HG03575 (cell line): ENCODE measurements at regions not wholly inside any gene's neighbourhood (a gene's known extent, or its start where the extent isn't known, plus 50 kb on each side); places are given as distances from the start of the nearest gene placed in this dataset.
"Not testable (repeated sequence)": the region's sequence is repeated elsewhere in the genome, so short reads cannot be mapped to it uniquely, and the experiment has no call there.

ENCODE experiments used
- ATAC-seq: cut with Tn5 transposase; IDR thresholded peaks from one replicate; pipeline ENCODE4 v1.9.1; 2021; ENCODE audit not compliant: unreplicated experiment, insufficient number of reproducible peaks, low FRiP score; ENCODE audit errors: extremely low read depth

DNA sequence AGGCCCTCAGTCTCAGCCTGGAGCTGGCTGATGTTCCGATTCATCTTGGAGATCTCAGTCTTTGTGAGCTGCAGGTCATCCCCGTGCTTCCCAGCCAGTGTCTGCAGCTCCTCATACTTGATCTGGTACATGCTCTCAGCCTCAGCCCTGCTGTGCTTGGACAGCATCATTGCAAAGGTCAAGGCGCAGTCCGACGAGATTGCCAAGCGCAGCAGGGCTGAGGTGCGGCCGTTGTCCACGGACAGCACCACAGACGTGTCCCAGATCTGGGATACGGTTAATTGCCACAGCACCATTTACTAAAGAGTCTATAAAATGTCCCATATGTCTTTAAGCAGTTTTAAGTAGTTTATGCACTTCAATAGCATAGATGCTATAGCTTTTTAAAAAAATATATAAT, 965.7 kb downstream of the FSCB start:
- ATAC-seq, result no peak

DNA sequence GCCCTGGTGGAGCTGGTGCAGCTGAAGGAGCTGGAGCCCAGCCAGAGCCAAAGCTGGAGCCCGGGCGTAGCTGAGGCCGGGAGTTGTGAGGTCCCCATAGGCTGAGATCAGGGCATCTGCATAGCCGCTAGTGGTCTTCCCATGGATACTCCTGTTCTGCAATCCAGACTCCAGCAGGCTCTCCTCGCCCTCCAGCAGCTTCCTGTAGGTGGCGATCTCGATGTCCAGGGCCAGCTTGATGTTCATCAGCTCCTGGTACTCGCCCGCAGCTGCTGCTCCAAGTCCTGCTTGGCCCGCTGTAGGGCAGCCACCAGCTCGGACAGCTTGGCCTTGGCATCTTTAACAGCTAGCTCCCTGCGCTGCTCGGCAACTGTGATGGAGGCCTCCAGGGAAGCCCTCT, 966.1 kb downstream of the FSCB start:
- ATAC-seq, result no peak

DNA sequence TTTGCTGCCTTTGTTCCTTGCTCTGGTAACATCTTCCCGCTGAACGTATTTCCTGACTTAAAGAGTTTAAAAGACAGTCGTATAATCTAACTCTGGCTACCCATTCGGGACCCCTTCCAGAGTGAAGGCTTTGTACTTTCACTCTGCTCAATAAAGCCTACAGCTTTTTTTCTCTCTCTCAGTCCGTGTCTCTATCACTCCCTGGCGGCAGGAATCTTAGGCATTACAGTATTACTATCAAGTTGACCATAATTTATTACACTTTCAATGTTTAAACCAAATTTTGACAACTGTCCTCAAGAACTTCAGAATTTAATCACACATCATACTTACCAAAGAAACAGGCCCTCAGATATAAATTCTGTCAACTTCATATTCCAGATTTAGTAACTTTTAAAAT, 967.9 kb downstream of the FSCB start:
- ATAC-seq, result no peak

DNA sequence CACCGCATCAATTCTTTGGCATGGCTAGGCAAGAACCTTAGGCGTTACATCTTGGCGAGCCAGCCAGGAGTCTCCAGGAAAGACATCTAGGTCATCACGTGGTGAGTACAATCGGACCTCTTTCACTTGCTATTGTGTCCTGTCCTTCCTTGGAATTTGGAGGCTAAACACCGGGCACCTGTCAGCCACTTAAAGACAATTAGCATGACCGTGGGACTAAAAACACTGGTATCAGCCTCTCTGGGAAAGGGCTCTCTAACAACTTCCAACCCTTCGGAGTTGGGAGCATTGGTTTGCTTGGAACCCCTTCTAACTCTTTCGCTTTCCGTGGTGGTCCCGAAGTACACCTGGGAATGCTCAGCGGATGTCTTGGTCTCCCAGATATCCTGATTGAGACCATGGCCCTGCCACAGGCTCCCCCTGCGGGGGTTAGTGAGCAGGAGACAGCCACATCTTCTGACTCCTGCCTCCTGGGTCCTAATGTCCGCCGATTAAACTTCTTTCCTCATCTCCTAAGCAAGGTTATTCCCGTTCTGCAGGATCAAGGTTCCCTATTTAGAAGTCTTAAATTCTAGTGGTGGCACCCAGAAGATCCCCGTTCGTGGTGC, 971.7 kb downstream of the FSCB start:
- no peak for ATAC-seq

DNA sequence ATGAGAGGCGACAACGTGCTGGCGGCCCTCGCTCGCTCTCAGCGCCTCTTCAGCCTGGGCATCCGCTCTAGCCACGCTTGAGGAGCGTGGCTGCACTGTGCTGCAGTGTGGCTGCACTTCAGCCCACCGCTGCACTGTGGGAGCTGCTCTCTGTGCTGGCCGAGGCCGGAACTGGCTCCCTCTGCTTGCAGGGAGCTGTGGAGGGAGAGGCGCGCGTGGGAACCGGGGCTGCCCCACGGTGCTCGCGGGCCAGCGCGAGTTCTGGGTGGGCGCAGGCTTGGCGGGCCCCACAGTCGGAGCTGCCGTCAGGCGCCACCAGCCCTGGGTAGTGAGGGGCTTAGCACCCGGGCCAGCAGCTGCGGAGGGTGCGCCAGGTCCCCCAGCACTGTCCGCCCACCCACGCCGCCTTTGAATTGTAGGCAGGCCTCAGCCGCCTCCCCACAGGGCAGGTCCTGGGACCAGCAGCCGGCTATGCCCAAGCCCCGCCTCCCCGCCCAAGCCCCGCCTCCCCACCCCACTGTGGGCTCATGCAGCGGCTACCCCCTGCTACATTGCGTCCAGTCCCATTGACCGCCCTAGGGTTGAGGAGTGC, 974.2 kb downstream of the FSCB start:
- ATAC-seq, result no peak

DNA sequence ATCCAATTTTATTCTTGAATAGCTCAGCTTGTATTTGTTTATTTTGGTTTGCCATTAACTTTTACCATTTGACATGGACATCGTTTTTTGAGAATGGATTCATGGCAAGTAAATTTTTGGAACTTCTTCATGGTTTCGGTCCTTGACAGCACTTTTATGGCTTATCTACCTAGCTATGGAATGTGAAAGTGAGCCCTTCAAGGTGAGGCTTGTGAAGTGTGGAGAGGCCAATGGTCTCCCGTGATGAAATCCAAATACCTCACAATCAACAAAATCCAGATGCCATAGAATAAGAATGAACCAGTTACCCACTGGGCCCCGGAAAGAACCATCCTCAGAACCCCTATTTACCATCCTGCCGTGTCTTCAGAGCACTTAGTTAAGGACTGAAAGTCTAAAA, 978.8 kb downstream of the FSCB start:
- no peak for ATAC-seq

DNA sequence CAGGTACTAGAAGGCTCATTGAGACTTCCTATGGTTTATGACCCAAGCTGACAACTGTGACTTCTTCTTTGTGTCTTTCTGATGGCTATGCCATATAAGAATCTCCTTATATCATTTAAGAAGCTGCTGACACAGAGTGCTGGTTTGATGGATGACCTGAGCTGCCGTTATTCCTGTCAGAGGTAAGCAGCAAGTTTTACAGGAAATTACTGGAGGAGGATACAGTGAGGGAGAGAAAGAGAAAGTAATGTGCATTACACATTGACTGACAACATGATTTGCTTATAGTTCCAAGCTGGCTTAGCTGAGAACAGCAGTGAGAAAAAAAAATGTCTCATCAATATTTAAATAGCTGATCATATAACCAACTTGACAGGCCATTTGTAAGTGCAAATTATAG, 981.4 kb downstream of the FSCB start:
- ATAC-seq, result no peak

DNA sequence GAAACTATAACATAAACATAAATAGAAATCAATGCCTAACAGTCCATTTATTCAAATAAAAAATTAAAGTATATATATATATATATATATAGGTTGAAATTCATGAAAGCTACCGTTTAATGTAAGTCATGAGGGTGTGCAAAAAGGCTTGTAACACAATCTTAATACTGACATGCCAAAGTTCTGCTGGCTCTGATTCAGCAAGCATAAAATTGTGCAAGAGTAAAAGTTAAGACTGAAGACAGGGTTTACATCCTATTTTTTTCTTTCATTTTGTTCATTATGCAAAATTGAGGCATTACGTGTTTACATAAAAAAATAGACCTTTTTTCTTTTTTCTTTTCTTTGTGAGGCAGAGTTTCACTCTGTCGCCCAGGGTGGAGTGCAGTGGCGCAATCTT, 984.2 kb downstream of the FSCB start:
- no peak for ATAC-seq

DNA sequence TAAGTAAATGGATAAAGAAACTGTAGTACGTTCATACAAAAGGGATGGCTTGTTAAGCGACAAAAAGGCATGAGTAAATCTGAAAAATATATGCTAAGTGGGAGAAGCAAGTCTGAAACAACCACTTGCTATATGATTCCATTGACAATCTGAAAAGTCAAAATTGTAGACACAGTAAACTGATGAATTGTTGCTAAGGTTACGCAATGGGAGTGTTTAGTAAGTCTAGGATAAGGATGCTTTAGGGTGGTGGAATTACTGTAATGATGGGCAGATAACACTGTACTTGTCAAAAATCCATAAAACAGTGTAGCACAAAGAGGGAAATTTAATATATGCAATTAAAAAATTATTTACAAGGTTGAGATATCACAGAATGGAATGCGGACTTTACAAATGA, 984.9 kb downstream of the FSCB start:
- ATAC-seq, result no peak

DNA sequence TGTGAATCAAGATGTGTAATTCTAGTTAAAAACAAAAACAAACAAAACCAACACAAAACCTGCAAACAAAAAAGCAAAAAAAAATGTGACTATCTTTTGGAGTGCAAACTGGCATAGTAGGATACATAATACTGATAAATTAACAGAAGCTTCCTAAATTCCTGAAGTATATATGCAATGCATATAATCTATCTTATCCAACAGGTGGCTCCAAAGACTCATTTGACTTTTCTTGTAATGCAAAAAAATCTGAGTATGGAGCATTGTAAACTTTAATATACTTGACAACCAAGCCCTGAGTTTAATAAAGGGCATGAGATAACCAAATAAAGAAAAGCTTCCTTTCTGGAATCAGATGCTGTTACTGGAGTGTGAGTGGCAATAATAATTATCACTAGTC, 1003.6 kb downstream of the FSCB start:
- no peak for ATAC-seq

DNA sequence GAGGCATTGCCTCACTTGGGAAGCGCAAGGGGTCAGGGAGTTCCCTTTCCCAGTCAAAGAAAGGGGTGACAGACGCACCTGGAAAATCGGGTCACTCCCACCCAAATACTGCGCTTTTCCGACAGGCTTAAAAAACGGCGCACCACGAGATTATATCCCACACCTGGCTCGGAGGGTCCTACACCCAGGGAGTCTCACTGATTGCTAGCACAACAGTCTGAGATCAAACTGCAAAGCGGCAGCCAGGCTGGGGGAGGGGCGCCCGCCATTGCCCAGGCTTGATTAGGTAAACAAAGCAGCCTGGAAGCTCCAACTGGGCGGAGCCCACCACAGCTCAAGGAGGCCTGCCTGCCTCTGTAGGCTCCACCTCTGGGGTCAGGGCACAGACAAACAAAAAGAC, 1014.7 kb downstream of the FSCB start:
- not testable (repeated sequence) for ATAC-seq

DNA sequence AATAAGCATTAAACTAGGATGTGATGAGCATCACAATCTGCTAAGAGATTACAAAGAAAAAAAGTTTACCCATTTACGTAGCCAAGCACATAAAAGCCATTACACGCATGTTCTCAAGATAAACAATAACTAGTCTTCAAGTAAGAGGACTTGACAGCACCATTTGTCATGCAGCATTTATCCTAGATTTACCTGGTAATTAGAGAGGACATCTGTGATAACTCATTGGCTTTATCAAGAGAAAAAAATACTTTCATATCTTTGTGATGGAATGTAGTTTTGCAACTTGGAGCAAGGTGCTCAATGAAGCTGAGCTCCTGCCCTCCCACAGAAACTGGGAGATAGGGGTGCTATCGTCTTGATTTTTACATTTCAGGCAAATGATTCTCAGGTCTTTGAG, 1023.7 kb downstream of the FSCB start:
- ATAC-seq, result no peak

DNA sequence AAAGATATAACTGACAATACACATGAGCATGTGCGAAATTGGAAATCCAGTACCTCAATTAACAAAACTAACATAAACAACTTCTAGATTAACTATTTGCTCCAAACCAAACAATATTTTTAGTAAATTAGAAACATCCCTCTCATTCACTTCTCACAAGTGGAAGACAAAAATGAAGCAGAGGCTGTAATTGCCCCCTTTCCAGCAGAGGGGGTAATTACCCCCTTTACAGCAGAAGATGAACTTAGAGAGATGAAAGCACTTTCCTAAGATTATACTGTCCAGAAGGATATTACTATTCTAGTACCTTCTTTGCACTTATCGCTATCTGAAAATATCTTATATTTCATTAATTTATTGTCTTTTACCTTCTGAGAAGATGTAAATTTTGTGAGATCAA, 1025.2 kb downstream of the FSCB start:
- no peak for ATAC-seq

DNA sequence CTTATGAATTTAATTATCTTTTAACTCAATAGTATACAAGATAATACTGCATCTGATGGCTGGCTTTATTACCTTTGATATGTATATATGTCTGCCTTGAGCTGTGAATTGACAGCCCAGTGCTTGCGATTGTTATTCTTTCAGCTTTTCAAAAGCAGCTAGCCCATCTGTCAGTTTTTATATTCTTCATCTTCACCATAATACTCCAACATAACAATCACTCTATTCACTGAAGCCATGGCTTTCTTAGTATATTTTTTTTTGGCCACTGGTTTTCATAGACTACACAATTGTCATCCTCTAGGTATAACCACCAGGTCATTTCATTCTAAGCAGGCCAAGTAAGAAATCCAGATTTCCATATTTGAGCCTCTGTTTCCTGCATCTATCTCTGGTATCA, 1026.1 kb downstream of the FSCB start:
- ATAC-seq, result no peak

DNA sequence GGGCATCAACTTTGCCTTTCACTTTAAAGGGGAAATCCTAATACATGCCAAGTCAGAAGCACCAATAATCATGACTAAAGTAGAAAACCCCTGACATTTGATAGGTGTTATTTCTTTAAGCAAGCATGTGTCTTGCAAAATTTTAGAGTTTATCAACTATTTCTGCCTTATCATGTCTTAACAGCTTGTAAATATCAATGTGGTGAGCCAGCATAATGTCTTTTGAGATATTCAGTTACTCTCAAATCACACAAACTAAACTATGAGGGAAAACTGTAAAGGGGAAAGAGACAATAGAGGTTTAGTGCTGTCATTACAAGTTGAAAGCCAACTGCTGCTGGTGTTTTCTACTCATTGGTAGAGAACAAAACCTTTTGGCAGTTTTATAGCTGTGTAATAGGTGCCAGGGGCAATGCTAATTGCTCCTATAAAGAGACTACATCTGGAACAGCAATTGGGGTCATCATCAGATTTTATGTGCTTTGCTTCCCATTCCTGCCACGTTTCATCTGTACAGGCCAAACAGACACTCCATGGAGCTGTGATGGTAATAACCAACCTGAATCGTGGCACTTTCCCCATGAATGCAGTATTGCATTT, 1027.4 kb downstream of the FSCB start:
- ATAC-seq, result no peak

DNA sequence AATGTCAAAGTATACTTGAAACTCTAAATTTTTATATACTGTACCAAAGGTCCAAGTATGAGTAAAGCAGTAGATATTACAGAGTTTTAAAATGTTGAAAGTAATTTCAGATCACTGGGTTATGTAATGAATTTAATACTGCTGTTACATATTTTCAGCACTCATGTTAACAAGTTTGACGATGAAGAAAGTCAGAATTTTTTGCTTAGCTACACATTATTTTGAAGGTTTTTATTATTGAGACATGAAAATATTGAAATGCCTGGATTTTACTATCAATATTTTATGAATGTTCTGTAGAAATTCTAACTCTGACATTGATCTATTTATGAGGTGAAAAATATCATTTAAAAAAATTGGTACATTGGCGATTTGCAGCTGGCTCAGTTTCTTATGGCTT, 1030.3 kb downstream of the FSCB start:
- no peak for ATAC-seq

DNA sequence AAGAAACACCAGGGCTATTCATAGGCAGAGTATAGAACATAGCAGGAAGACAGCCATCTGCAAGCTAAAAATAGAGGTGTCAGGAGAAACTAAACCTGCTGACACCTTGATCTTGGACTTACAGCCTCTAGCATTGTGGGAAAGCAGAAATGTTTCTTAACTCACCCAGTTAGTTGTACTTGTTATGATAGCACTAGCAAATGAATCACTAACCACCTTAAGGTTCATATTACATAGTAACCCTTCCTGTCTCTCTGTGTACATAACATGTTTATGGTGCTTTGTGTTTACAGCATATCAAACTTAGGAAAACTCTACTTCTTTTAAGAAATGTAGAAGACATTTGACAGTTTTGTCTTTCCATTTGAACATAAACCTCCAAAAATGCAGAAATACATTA, 1031.3 kb downstream of the FSCB start:
- no peak for ATAC-seq

DNA sequence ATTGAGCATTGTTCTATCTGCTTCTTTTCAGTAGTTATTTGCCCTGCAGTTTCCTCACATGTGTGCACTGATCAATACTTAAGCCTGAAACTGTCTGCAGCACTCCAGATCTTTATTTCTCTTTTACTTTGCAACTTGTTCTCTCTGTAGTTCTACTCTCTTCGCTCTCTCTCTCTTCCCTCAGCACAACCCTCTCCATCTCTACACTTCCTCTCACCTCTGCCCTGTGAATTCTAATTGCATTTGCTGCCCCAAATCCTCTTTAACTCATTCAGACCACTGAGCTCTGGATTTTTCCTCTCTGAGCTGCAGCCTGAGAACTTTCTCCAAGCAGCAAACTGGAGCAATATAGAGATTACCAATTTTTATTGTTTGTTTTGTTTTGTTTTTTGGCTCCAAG, 1035.5 kb downstream of the FSCB start:
- ATAC-seq, result no peak

DNA sequence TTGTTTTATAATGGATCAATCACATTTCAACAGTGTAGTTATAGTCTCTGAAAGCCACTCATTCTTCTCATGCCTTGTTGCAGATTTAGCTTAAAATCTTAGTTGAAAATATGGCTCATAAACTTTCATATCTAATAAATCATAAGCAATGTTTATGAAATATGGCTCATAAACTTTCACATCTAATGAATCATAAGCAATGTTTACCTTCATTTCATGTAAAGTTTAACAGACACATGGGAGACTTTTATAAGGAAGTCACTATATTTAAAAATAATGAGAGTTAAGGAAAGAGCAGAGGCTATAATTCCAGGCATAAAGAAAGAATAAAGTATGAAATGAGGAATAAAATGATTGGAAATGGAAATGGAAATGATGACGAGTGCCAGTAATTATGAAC, 1042.1 kb downstream of the FSCB start:
- ATAC-seq, result no peak

DNA sequence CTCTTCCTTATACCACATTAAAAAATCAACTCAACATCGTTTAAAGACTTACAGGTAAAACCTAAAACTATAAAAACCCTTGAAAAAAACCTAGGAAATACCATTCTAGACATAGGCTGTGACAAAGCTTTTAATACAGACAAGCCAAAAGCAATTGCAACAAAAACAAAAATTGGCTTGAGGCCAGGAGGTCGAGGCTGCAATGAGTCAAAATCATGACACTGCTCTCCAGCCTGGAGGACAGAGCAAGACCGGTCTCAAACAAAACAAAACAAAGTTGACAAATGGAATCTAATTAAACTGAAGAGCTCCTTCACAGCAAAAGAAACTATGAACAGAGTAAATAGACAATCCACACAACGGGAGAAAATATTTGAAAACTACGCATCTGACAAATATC, 1057.8 kb downstream of the FSCB start:
- ATAC-seq, result no peak

DNA sequence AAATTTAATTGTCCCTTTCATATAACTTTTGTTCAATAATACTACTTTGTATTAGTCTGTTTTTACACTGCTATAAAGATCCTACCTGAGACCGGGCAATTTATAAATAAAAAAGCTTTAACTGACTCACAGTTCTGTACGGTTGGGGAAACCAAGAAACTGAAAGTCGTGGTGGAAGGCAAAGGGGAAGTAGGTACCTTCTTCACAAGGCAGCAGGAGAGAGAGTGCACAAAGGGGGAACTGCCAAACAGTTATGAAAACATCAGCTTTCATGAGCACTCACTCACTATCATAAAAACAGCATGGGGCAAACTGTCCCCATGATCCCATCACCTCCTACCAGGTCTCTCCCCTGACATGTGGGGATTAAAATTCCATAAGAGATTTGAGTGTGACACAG, 1069.0 kb downstream of the FSCB start:
- ATAC-seq, result no peak
